Daoy (cell line): ENCODE measurements at regions not wholly inside any gene's neighbourhood (a gene's known extent, or its start where the extent isn't known, plus 50 kb on each side); places are given as distances from the start of the nearest gene placed in this dataset.

ENCODE experiments used
- DNase-seq: peaks from one replicate; pipeline ENCODE4 v3.0.0-alpha.2; 2015; ENCODE audit warnings: low read depth

DNA sequence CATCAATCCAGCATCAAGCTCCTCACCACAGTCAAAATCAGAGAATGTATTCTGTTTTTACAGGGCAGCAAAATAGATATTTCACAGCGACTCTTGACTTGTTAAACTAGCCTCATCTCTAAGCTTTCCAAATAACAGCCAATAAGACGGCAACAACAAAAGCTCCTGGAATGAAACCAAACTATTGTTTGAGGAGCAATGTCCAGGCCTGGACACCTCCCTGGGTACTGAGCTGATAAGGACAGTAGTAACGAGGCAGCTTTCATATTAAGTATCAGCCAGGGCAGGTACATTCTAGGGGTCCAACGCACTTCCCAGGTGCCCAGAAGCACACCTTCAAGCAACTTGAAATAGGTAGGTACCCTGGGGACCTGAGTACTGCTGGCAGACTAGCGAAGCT lies 260.3 kb downstream of the ENC1 start:
- DNase-seq, result no peak

DNA sequence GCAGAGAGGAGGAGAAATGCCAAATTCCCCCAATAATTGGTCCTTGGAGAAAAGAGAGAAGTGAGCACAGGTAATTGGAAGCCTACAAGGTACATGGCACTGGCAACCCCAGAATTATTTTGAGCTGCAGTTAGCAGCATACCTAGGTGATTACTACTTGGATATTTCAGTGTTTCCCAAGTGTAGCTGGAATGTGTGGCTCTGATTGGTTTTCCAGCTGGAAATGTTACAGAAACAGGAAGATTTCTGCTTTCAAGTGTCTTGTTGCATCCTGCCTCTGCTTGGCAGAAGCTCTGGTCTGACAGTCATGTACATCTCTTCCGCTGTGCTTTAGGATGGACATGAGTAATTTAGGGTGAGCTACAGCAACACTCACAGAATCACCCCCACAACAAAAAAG lies 262.1 kb downstream of the ENC1 start:
- DNase-seq, result no peak

- DNase-seq, result no peak
Observed at GRCh38 chr5:74376187-74376586, 264.3 kb downstream of the ENC1 start.

- DNase-seq, result no peak
Observed at GRCh38 chr5:74375271-74375670, 265.3 kb downstream of the ENC1 start.

- no peak for DNase-seq
Observed at GRCh38 chr5:74374656-74375055, 265.9 kb downstream of the ENC1 start.

- no peak for DNase-seq
Observed at GRCh38 chr5:74373076-74373475, 267.5 kb downstream of the ENC1 start.

DNA sequence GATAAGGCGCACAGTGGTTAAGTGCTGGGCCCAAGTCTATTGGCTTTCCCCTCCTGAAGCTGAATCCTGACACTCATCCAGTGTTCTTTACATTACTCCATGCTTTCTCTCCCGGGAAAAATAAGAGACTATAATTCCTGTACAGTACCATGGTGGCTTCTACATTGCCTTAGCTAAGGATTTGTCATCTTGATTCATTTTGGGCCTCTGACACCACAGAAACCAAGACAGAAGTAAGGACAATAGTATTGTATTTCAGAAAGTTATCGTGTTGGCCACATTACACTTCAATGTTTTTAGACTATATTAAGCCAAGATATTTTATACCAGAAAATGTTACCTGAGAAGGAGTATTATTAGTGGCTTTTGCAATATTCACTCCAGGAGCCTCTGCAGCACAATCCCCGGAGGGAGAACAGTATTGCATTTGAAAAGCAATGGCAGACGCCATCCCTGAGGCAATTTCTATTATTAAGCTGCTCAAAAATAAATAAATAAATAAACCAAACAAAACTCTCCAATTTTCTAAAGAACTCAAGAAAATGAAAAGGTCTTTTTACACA lies 267.9 kb downstream of the ENC1 start:
- no peak for DNase-seq

DNA sequence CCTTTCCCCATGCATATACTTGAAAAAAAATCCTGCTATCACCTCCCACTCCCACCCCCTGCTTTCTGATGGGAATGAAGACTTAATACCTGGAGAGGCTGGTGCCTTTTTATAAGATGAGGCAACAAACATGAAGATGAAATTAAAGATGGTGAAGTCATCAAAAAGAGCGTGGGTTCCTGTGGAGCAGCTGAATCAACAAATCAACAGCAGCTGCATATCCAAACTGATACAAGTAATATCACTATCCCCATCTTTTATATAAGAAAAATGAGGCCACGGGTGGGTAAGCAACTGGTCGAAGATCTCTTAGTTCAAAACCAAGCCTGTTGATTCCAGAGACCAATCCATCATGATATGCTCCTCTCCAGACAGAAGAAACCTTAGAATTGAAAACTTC lies 268.5 kb downstream of the ENC1 start:
- no peak for DNase-seq

- DNase-seq, result no peak
Observed at GRCh38 chr5:74371621-74372020, 268.9 kb downstream of the ENC1 start.

DNA sequence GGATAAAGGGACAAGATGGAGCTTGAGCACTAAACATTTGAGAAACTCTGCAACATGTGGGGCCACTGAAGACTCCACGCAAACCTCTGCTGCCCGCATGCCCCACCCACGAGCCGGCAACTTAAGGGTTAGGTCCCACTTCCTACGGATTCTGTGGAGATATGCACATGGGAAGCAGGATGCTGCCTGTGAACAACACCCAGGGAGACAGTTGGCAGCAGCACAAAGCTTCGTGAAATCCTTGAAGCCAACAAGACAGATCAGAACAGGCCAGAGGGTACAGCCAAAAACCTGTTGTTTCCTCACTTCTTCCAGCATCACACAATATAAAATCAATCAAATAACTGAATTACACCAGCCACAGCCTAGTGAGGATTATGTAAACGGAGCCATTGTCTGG lies 270.4 kb downstream of the ENC1 start:
- DNase-seq, result no peak

DNA sequence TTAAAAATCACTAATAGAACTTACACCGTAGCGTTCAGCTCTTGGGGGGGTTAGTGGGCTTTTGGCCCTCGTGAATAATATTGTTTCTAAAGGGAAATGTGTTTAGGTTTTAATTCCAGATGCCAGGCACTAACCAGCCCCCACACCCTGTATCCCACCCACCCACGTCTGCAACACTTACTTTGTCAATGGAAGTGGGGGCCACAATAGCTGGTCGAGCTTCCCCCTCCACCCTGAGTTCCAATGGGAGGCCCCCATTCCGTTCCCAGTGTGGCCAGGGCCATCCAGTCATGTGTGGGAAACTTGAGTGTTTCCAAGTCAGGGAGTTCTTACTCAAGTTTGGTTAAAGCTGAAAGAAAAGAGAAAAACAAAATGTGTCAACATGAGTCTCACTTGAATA lies 271.4 kb downstream of the ENC1 start:
- no peak for DNase-seq

DNA sequence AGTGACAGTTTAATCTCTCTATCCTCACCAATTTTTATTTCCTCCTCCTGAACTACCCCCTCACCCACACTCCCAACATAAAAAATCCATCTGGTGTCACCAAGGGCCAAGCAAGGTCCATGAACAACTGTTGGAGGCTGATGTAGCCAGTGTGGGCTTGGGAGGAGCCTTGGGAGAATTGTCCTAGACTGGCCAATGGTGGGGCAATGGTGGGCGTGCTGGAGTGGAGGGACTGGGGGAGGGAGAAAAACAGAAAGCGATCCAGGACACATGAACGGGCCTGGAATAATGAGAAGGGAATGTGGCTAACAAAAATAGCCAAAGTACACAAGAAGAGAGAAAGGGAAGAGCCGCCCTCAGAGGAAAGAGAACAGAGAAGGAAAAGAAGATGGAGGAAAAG lies 272.6 kb downstream of the ENC1 start:
- no peak for DNase-seq

GRCh38 chr5:74367241-74367733 lies 273.2 kb downstream of the ENC1 start:
- DNase-seq, result no peak

DNA sequence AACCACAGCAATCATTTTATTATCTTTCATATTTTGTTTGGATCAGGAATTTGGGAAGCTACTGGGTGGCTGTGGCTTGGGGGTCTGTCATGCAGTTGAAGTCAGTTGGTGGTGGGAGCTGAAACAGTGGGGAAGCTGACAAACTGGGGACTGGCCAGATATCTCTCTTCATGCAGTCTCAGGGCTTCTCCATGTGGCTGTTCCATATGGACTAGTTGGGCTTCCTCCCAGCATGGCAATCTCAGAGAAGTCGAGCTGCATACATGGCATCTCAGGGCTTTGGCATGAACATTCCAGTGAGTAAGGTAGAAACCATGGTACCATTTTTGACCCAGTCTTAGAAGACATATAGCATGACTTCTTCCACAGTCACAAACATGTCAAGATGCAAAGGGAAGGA lies 274.8 kb downstream of the ENC1 start:
- DNase-seq, result no peak

- DNase-seq, result no peak
Observed at GRCh38 chr5:74364507-74364906, 276.0 kb downstream of the ENC1 start.

GRCh38 chr5:74363603-74364205 lies 276.8 kb downstream of the ENC1 start:
- DNase-seq, result no peak

DNA sequence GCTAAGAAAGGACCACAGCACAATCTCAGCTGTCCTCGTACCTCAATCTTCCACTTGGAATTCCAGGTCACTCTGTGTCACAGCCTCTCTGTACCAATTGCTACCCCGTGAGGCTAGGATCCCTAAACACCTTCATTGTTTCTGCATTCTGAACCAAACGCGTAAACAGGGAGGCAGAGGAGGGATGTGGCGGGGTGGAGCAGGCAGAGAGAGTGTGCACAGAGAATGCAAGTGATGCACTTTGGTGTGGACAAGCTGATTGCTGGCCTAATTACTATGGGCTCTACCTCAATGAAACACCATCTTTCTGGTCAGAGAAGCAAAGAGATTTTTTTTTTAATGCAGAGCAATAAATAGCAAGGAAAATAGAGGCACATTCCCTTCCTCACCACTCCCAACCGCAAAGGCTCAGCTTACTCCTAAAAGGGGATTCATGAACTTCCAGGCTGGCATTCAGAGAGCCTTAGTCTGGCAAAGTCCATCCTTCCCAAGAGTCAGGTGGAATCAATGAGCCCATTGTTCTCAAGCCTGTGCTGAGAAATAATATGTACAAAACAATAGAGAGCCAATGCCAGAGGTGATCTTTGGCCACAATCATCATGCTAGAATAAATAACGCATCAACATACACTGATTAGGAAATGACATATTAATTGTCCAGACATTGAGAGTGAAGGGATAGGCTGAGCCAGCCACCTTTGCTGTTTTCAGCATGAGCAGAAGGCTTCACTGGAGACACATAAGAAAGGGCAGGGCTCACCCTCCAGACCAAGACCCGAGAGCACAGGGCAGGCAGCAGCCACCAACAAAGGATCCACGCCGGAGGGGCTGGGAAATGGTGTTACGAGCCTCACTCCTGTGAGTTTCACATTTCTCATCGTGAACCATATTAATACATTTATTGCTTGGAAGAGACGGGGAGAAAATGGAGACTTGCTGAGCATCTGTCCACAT lies 278.8 kb downstream of the ENC1 start:
- no peak for DNase-seq

DNA sequence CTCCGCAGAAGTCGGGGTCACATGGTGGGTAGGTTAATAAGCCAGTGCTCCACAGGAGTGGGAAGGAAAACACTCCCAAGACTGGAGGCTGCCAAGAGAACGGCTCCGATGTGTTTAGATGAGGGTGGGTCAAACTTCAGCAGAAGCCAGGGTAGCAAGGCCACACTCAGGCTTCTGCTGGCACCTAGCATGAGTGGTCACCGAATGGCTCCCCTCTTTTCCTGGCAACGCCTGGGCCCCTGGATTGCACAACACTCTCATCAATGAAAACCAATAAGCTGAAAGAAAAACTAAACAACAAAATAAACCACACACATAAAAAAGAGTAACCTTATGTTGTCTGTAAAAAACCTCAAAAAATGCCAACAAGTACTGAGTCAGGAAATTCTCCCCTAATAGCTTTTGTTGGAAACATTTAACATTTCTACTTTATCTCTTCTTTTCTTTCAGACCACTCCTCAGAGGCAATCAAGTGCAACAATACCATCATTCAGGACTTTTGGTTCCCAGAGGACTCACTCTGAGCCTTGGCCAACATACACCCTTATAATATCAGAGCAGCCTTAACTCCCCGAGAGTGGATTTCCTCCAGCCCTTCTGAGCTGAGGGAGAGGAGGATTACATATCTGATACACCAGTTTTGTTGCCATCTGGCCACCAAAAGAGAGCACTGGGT lies 279.9 kb downstream of the ENC1 start:
- DNase-seq, result no peak

DNA sequence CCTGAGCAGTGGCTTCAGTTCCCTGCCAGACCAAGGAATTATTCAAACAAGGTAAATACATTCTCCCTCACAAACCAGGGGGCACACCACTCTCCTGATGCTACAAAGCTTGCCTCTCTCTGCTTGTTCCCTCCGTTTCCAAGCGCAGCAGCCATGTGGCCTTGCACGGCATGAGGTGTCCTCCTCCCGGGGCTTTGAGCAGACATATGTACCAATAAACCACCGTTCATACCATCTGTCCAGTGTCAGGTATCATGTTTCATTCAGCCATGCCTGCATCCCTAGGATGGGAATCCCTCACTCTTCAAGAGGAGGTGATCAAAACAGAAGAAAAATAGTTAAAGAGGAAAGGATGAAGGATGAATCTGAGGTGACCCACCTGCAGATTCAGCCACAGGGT lies 282.7 kb downstream of the ENC1 start:
- DNase-seq, result no peak

- no peak for DNase-seq
Observed at GRCh38 chr5:74356009-74356695, 284.4 kb downstream of the ENC1 start.

DNA sequence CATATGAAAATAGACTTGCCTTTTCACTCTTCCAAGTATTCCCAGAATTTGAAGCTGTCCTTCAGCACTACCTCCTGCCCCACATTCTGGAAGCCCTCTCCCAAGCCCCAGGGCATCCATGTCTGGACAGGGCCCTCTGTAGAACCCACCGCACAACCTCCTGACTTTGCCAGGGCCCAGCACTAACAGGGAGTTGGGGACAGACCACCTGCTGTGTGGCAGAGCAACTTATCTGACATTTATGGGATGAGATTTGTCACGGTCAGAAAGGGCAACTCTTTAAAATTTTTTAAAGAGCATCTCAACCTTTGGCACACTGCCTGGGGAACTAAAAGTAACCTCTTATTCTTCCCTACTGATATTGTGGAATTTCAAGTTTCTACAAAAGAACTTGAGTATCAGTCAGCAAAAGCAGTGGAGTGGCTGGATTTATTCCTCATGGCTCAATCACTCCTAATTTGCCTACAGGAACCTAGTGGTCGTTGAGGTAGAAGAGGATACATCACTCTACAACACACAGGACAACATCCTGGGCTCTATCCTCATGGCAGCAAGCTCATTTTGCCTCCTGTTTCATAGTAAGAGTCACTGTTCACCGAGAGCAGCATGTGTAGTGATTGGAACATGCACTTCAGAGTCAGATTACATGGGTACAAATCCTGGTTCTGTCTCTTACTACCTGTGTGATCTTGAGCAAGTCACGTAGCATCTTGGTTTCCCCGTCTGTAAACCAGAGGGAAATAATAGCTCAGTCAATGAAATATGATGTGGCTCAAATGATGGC lies 285.3 kb downstream of the ENC1 start:
- no peak for DNase-seq
